Erythroblast (primary cell): ENCODE measurements at regions not wholly inside any gene's neighbourhood (a gene's known extent, or its start where the extent isn't known, plus 50 kb on each side); places are given as distances from the start of the nearest gene placed in this dataset.

Experiments used
- GATA1 ChIP-seq: IDR thresholded peaks from 2 replicates; pipeline ENCODE4 v1.6.1; 2011; ENCODE audit warnings: low read depth, mild to moderate bottlenecking, control low read depth, low read length, moderate library complexity
- POLR2A ChIP-seq: IDR thresholded peaks from 2 replicates; pipeline ENCODE4 v1.6.1; 2011; ENCODE audit warnings: mild to moderate bottlenecking, low read length

GRCh38 chr6:141634269-141634668, 498.5 kb upstream of the GJE1 start:
- TF ChIP-seq POLR2A (no peak), GATA1 (no peak)
